Memory B cell (primary cell): ENCODE measurements at regions not wholly inside any gene's neighbourhood (a gene's known extent, or its start where the extent isn't known, plus 50 kb on each side); places are given as distances from the start of the nearest gene placed in this dataset.
"Not testable (repeated sequence)": the region's sequence is repeated elsewhere in the genome, so short reads cannot be mapped to it uniquely, and the experiment has no call there.

Experiments used
- ATAC-seq: fragments of 150-1000 bp; cut with Tn5 transposase; 2 replicates; pipeline ENCODE4 v1.10.0; 2021; ENCODE audit warnings: low read depth, mild to moderate bottlenecking, moderate library complexity
- DNase-seq, 2 donors: peaks; one replicate each; pipeline ENCODE4 v3.0.0; 2022; ENCODE audit warnings: low spot score in 2 of 2
- H3K27ac Mint-ChIP-seq: one replicate; pipeline ENCODE4 v1.8.0; 2022; ENCODE audit warnings: mild to moderate bottlenecking, moderate library complexity, mixed read lengths
- H3K27me3 Mint-ChIP-seq: one replicate; pipeline ENCODE4 v1.8.0; 2022; ENCODE audit warnings: mixed read lengths
- H3K36me3 Mint-ChIP-seq: one replicate; pipeline ENCODE4 v1.8.0; 2022; ENCODE audit warnings: mild to moderate bottlenecking, mixed read lengths
- H3K4me1 Mint-ChIP-seq: one replicate; pipeline ENCODE4 v1.8.0; 2022; ENCODE audit warnings: mixed read lengths
- H3K4me3 Mint-ChIP-seq: one replicate; pipeline ENCODE4 v1.8.0; 2022; ENCODE audit warnings: mild to moderate bottlenecking, moderate library complexity, mixed read lengths
- H3K9me3 Mint-ChIP-seq: one replicate; pipeline ENCODE4 v1.8.0; 2022; ENCODE audit warnings: mixed read lengths

GRCh38 chr18:1012775-1013174, 108.1 kb downstream of the ADCYAP1 start:
- Mint-ChIP-seq H3K9me3 (no peaks in the 10 kb centered on the region), H3K36me3 (no peaks in the 10 kb centered on the region), H3K27me3 (no peaks in the 10 kb centered on the region), H3K4me3 (no peak overlapping the region), H3K27ac (no peak overlapping the region), H3K4me1 (no peaks in the 10 kb centered on the region)
- ATAC-seq (no peak), DNase-seq (no peak)

- no peaks in the 10 kb centered on the region for H3K9me3 Mint-ChIP-seq
- no peaks in the 10 kb centered on the region for H3K27me3 Mint-ChIP-seq
- ATAC-seq: no peak
Measured at GRCh38 chr18:1013951-1014350, 109.3 kb downstream of the ADCYAP1 start.

DNA sequence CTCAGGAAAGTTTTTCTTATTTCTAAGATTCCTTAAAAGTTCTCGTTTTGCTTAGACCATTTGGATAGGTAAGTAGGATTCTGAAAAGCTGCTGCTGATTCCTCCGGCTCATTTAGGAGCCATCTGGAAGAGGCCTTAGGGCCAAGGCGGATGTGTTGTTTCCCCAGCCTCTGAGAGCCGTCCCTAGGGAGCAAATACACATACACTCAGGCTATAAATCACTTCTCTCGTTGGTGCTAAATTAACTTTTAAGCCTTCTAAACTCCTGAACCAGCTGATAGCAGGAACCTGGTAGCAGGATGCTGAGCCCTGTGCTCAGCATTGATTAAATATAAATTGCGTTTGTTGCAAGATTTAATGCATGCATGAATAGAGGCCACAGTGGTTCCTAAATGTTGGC, 109.8 kb downstream of the ADCYAP1 start:
- no peaks in the 10 kb centered on the region for H3K9me3 Mint-ChIP-seq
- H3K36me3 Mint-ChIP-seq: no peaks in the 10 kb centered on the region
- DNase-seq (no peak), ATAC-seq (no peak)
- H3K4me3 Mint-ChIP-seq: no peak overlapping the region
- no peaks in the 10 kb centered on the region for H3K4me1 Mint-ChIP-seq
- no peak overlapping the region for H3K27ac Mint-ChIP-seq
- no peaks in the 10 kb centered on the region for H3K27me3 Mint-ChIP-seq

More at GRCh38 chr18:1013951-1014350, 109.3 kb downstream of the ADCYAP1 start:
- H3K4me3 Mint-ChIP-seq: no peak overlapping the region
- no peak for DNase-seq
- H3K27ac Mint-ChIP-seq: no peak overlapping the region
- H3K4me1 Mint-ChIP-seq: no peaks in the 10 kb centered on the region
- H3K36me3 Mint-ChIP-seq: no peaks in the 10 kb centered on the region

GRCh38 chr18:1014951-1015624, 110.4 kb downstream of the ADCYAP1 start:
- Mint-ChIP-seq H3K27me3 (no peaks in the 10 kb centered on the region), H3K4me1 (no peaks in the 10 kb centered on the region), H3K27ac (no peak overlapping the region), H3K36me3 (no peaks in the 10 kb centered on the region), H3K4me3 (no peak overlapping the region), H3K9me3 (no peaks in the 10 kb centered on the region)
- no peak for ATAC-seq
- DNase-seq: no peak

GRCh38 chr18:1015777-1016176, 111.1 kb downstream of the ADCYAP1 start:
- DNase-seq (no peak), ATAC-seq (no peak)
- Mint-ChIP-seq H3K9me3 (no peaks in the 10 kb centered on the region), H3K4me3 (no peak overlapping the region), H3K4me1 (no peaks in the 10 kb centered on the region), H3K27ac (no peak overlapping the region), H3K36me3 (no peaks in the 10 kb centered on the region), H3K27me3 (no peaks in the 10 kb centered on the region)

GRCh38 chr18:1017227-1018058, 112.8 kb downstream of the ADCYAP1 start:
- DNase-seq: no peak
- no peak for ATAC-seq
- no peak overlapping the region for H3K4me3 Mint-ChIP-seq
- peaks cover 2% of the 10 kb centered on the region for H3K9me3 Mint-ChIP-seq
- H3K36me3 Mint-ChIP-seq: no peaks in the 10 kb centered on the region
- no peaks in the 10 kb centered on the region for H3K27me3 Mint-ChIP-seq
- no peak overlapping the region for H3K27ac Mint-ChIP-seq
- no peaks in the 10 kb centered on the region for H3K4me1 Mint-ChIP-seq

- H3K36me3 Mint-ChIP-seq: no peaks in the 10 kb centered on the region
- no peak overlapping the region for H3K4me3 Mint-ChIP-seq
- H3K9me3 Mint-ChIP-seq: peaks cover 2% of the 10 kb centered on the region
- no peak overlapping the region for H3K27ac Mint-ChIP-seq
- no peaks in the 10 kb centered on the region for H3K4me1 Mint-ChIP-seq
- no peaks in the 10 kb centered on the region for H3K27me3 Mint-ChIP-seq
- ATAC-seq (no peak), DNase-seq (no peak)
Measured at GRCh38 chr18:1018181-1018681, 113.6 kb downstream of the ADCYAP1 start.

- no peak overlapping the region for H3K27ac Mint-ChIP-seq
- ATAC-seq: no peak
- DNase-seq: no peak
- no peak overlapping the region for H3K4me3 Mint-ChIP-seq
- peaks cover 2% of the 10 kb centered on the region for H3K9me3 Mint-ChIP-seq
- H3K27me3 Mint-ChIP-seq: no peaks in the 10 kb centered on the region
- H3K36me3 Mint-ChIP-seq: no peaks in the 10 kb centered on the region
- H3K4me1 Mint-ChIP-seq: no peaks in the 10 kb centered on the region
Measured at GRCh38 chr18:1019191-1019590, 114.5 kb downstream of the ADCYAP1 start.

- DNase-seq (no peak), ATAC-seq (no peak)
- Mint-ChIP-seq H3K27ac (no peak overlapping the region), H3K4me1 (no peaks in the 10 kb centered on the region), H3K9me3 (peaks cover 2% of the 10 kb centered on the region), H3K27me3 (no peaks in the 10 kb centered on the region), H3K36me3 (no peaks in the 10 kb centered on the region), H3K4me3 (no peak overlapping the region)
Measured at GRCh38 chr18:1020731-1021344, 116.2 kb downstream of the ADCYAP1 start.

GRCh38 chr18:1026930-1027329, 122.3 kb downstream of the ADCYAP1 start:
- no peak overlapping the region for H3K4me3 Mint-ChIP-seq
- no peak overlapping the region for H3K27ac Mint-ChIP-seq
- no peaks in the 10 kb centered on the region for H3K27me3 Mint-ChIP-seq
- DNase-seq: no peak
- H3K9me3 Mint-ChIP-seq: peaks cover 10% of the 10 kb centered on the region
- no peak for ATAC-seq
- H3K4me1 Mint-ChIP-seq: no peaks in the 10 kb centered on the region
- H3K36me3 Mint-ChIP-seq: no peaks in the 10 kb centered on the region

GRCh38 chr18:1033092-1033491, 128.4 kb downstream of the ADCYAP1 start:
- not testable (repeated sequence) for DNase-seq, H3K4me1 Mint-ChIP-seq, H3K4me3 Mint-ChIP-seq, ATAC-seq, H3K27me3 Mint-ChIP-seq, H3K36me3 Mint-ChIP-seq, H3K27ac Mint-ChIP-seq
- peaks cover 17% of the 10 kb centered on the region for H3K9me3 Mint-ChIP-seq

- no peak for DNase-seq
- Mint-ChIP-seq H3K27me3 (no peaks in the 10 kb centered on the region), H3K27ac (no peak overlapping the region), H3K4me1 (no peaks in the 10 kb centered on the region), H3K9me3 (peaks cover 17% of the 10 kb centered on the region), H3K36me3 (no peaks in the 10 kb centered on the region), H3K4me3 (no peak overlapping the region)
- no peak for ATAC-seq
Measured at GRCh38 chr18:1034971-1035370, 130.3 kb downstream of the ADCYAP1 start.

GRCh38 chr18:1036926-1037325, 132.3 kb downstream of the ADCYAP1 start:
- Mint-ChIP-seq H3K4me1 (no peaks in the 10 kb centered on the region), H3K27ac (no peak overlapping the region), H3K4me3 (no peak overlapping the region), H3K9me3 (peaks cover 8% of the 10 kb centered on the region), H3K36me3 (no peaks in the 10 kb centered on the region), H3K27me3 (no peaks in the 10 kb centered on the region)
- ATAC-seq (no peak), DNase-seq (no peak)

DNA sequence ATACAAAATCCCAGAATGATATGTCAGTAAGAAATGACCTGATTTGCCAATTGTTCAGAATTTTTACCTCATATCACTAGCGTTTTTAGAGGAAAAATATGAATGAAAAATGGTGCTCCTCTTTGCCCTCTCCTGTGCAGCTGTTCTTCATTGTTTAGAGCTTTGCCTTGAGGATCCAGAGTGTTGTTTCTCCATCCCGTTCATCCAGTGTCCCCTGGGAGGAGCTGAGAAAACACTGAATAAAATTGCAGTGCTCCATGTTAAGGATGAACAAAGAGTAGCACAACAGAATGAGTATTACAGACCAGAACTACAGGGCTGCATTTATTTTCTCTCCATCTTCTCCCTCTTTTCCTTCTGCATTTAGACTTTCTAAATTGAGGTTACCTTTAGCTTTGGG, 133.1 kb downstream of the ADCYAP1 start:
- ATAC-seq: no peak

More for the DNA sequence above, 133.1 kb downstream of the ADCYAP1 start:
- H3K4me1 Mint-ChIP-seq: no peaks in the 10 kb centered on the region
- no peaks in the 10 kb centered on the region for H3K36me3 Mint-ChIP-seq
- no peak overlapping the region for H3K4me3 Mint-ChIP-seq
- no peak for DNase-seq
- H3K9me3 Mint-ChIP-seq: peaks cover 3% of the 10 kb centered on the region
- H3K27ac Mint-ChIP-seq: no peak overlapping the region
- no peaks in the 10 kb centered on the region for H3K27me3 Mint-ChIP-seq
